ENCODE measurements at regions not wholly inside any gene's neighbourhood (a gene's known extent, or its start where the extent isn't known, plus 50 kb on each side); places are given as distances from the start of the nearest gene placed in this dataset.
"Not testable (repeated sequence)": the region's sequence is repeated elsewhere in the genome, so short reads cannot be mapped to it uniquely, and the experiment has no call there.

GRCh38 chr9:135192686-135193085, 105.2 kb downstream of the OLFM1 start:
- no peak overlapping the region for H3K4me3 ChIP-seq (ENCODE audit: low read length)
- H3K27ac ChIP-seq (ENCODE audit: low read length): no peak overlapping the region
- peaks cover 8% of the 10 kb centered on the region for H3K27me3 ChIP-seq (ENCODE audit: control insufficient read depth, insufficient read depth, low read length)
- H3K4me1 ChIP-seq (ENCODE audit: control insufficient read depth, insufficient read depth, low read length): no peaks in the 10 kb centered on the region
- WGBS (ENCODE audit: insufficient coverage, low lambda C conversion rate): no CpG with 5 or more reads among the region's 18 CpGs
- H3K36me3 ChIP-seq (ENCODE audit: control insufficient read depth, insufficient read depth, low read length): no peaks in the 10 kb centered on the region
- no peaks in the 10 kb centered on the region for H3K9me3 ChIP-seq (ENCODE audit: control insufficient read depth, low read depth, low read length)
- no peak for DNase-seq

DNA sequence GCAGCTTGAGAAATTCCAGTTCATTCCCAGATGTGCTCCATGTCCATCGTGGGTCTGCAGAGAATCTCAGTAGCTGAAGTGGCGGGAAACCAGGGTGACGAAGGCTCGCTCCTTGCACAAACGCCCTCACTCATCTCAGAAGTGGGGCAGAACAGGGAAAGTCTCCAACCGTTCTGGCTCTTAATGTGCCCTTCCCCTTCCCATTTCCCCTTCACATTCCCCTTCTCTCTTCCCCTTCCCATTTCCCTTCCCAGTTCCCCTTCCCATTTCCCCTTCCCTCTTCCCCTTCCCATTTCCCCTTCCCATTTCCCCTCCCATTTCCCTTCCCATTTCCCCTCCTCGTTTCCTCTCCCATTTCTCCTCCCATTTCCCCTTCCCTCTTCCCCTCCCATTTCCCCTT, 108.5 kb downstream of the OLFM1 start:
- WGBS (ENCODE audit: insufficient coverage, low lambda C conversion rate): 83% methylated on average over 2 of the region's 7 CpGs
- H3K27ac ChIP-seq (ENCODE audit: low read length); H3K36me3 ChIP-seq (ENCODE audit: control insufficient read depth, insufficient read depth, low read length); H3K4me3 ChIP-seq (ENCODE audit: low read length); H3K9me3 ChIP-seq (ENCODE audit: control insufficient read depth, low read depth, low read length); DNase-seq; H3K4me1 ChIP-seq (ENCODE audit: control insufficient read depth, insufficient read depth, low read length): not testable (repeated sequence)
- H3K27me3 ChIP-seq (ENCODE audit: control insufficient read depth, insufficient read depth, low read length): peaks cover 22% of the 10 kb centered on the region

DNA sequence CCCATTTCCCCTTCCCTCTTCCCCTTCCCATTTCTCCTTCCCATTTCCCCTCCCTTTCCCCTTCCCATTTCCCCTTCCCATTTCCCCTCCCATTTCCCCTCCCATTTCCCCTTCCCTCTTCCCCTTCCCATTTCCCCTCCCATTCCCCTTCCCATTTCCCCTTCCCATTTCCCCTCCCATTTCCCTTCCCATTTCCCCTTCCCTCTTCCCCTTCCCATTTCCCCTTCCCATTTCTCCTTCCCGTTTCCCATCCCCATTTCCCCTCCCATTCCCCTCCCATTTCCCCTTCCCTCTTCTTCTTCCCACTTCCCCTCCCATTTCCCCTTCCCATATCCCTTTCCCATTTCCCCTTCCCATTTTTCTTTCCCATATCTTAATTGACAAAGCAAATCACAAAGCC, 109.0 kb downstream of the OLFM1 start:
- H3K4me3 ChIP-seq (ENCODE audit: low read length): no peak overlapping the region
- H3K9me3 ChIP-seq (ENCODE audit: control insufficient read depth, low read depth, low read length): no peaks in the 10 kb centered on the region
- peaks cover 22% of the 10 kb centered on the region for H3K27me3 ChIP-seq (ENCODE audit: control insufficient read depth, insufficient read depth, low read length)
- no peak for DNase-seq
- H3K4me1 ChIP-seq (ENCODE audit: control insufficient read depth, insufficient read depth, low read length): no peaks in the 10 kb centered on the region
- WGBS (ENCODE audit: insufficient coverage, low lambda C conversion rate): 89% methylated on average over 1 of the region's 1 CpG
- H3K27ac ChIP-seq (ENCODE audit: low read length): no peak overlapping the region
- H3K36me3 ChIP-seq (ENCODE audit: control insufficient read depth, insufficient read depth, low read length): no peaks in the 10 kb centered on the region

GRCh38 chr9:135198144-135198543, 110.7 kb downstream of the OLFM1 start:
- Histone ChIP-seq H3K4me3 (ENCODE audit: low read length) (no peak overlapping the region), H3K36me3 (ENCODE audit: control insufficient read depth, insufficient read depth, low read length) (no peaks in the 10 kb centered on the region), H3K9me3 (ENCODE audit: control insufficient read depth, low read depth, low read length) (no peaks in the 10 kb centered on the region), H3K27ac (ENCODE audit: low read length) (no peak overlapping the region), H3K4me1 (ENCODE audit: control insufficient read depth, insufficient read depth, low read length) (no peaks in the 10 kb centered on the region), H3K27me3 (ENCODE audit: control insufficient read depth, insufficient read depth, low read length) (peaks cover 22% of the 10 kb centered on the region)
- no peak for DNase-seq
- no CpG with 5 or more reads among the region's 15 CpGs for WGBS (ENCODE audit: insufficient coverage, low lambda C conversion rate)

DNA sequence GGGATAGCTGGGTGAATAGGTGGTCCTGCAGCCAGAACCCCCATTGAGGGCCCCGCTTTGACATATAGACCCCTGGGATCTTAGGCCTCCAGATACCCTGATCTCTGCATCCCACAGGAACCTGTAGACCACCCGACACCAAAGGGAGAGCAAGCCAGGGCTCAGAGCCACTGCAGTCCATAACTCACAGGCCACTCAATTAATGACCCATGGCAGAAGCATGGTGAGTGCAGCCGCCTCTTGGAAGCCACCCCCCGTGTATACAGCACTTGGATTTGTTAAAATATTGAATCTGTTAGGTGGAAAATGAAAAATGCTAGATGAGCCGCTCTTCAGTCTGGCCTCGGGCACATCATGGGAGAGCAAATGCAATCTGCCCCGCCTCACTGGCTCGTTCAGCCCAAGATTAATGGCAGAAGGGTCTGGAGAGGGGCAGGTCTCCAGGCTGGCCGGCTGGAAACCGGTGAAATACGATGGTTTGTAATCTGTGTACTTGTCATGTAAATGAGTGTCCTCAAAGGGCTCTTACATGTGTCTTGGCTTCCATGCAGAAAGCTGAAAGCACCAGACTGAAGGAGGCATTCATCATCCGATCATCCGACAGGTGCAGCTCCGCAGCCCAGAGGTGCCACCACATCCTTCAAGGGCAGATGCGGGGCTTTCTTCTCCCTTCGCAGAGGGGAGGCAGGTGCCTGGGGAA, 111.3 kb downstream of the OLFM1 start:
- no peaks in the 10 kb centered on the region for H3K9me3 ChIP-seq (ENCODE audit: control insufficient read depth, low read depth, low read length)
- no peak overlapping the region for H3K4me3 ChIP-seq (ENCODE audit: low read length)
- no peak for DNase-seq
- no peaks in the 10 kb centered on the region for H3K4me1 ChIP-seq (ENCODE audit: control insufficient read depth, insufficient read depth, low read length)
- no peaks in the 10 kb centered on the region for H3K36me3 ChIP-seq (ENCODE audit: control insufficient read depth, insufficient read depth, low read length)
- no peak overlapping the region for H3K27ac ChIP-seq (ENCODE audit: low read length)
- H3K27me3 ChIP-seq (ENCODE audit: control insufficient read depth, insufficient read depth, low read length): peaks cover 22% of the 10 kb centered on the region
- WGBS (ENCODE audit: insufficient coverage, low lambda C conversion rate): no CpG with 5 or more reads among the region's 16 CpGs

DNA sequence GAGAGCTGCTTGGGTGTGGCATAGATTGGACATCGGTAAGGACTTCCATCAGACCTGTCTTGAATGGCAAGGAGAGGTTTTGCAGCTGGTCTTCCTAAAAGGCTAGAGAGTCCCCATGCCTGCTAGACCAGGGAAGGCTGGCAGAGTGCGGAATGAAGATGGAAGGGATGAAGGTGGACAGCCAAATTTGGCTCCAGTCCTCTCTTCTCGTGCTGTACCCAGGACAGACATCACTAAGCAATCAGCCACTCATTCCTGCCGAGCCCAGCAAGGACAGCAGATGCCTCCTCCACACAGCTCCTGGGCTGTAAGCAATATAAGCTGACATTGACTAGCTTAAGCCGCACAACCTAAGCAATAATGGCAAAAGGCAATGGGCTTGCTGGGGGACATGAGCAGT, 112.0 kb downstream of the OLFM1 start:
- Histone ChIP-seq H3K4me1 (ENCODE audit: control insufficient read depth, insufficient read depth, low read length) (no peaks in the 10 kb centered on the region), H3K27me3 (ENCODE audit: control insufficient read depth, insufficient read depth, low read length) (peaks cover 22% of the 10 kb centered on the region), H3K27ac (ENCODE audit: low read length) (no peak overlapping the region), H3K36me3 (ENCODE audit: control insufficient read depth, insufficient read depth, low read length) (no peaks in the 10 kb centered on the region), H3K4me3 (ENCODE audit: low read length) (no peak overlapping the region), H3K9me3 (ENCODE audit: control insufficient read depth, low read depth, low read length) (no peaks in the 10 kb centered on the region)
- WGBS (ENCODE audit: insufficient coverage, low lambda C conversion rate): no CpG with 5 or more reads among the region's 5 CpGs
- DNase-seq: no peak

DNA sequence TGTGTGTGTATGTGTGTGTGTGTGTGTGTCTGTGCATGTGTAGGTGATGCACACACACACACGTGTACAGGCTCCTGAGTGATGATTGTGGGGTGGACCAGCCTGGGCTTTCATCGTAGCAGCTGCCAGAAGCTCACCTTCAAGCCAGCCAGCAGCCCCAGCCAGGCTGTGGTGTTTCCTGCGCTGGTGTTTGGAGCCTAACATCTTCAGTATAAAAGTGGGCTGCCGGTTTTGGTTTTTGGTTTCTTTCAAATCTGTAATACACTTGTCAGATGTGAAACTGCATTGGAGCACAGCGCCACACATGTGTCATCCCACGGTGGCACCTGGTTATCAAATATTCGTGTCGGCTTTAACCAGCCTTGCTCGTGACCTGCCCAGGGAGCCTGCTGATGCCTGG, 114.2 kb downstream of the OLFM1 start:
- Histone ChIP-seq H3K4me3 (ENCODE audit: low read length) (no peak overlapping the region), H3K4me1 (ENCODE audit: control insufficient read depth, insufficient read depth, low read length) (no peaks in the 10 kb centered on the region), H3K27ac (ENCODE audit: low read length) (no peak overlapping the region), H3K9me3 (ENCODE audit: control insufficient read depth, low read depth, low read length) (no peaks in the 10 kb centered on the region), H3K36me3 (ENCODE audit: control insufficient read depth, insufficient read depth, low read length) (no peaks in the 10 kb centered on the region), H3K27me3 (ENCODE audit: control insufficient read depth, insufficient read depth, low read length) (peaks cover 22% of the 10 kb centered on the region)
- no peak for DNase-seq
- no CpG with 5 or more reads among the region's 9 CpGs for WGBS (ENCODE audit: insufficient coverage, low lambda C conversion rate)

- H3K4me1 ChIP-seq (ENCODE audit: control insufficient read depth, insufficient read depth, low read length): no peaks in the 10 kb centered on the region
- peak in 1 of 2 donors; percentile 8 for DNase-seq
- 90% methylated on average over 2 of the region's 8 CpGs for WGBS (ENCODE audit: insufficient coverage, low lambda C conversion rate)
- H3K27ac ChIP-seq (ENCODE audit: low read length): no peak overlapping the region
- H3K27me3 ChIP-seq (ENCODE audit: control insufficient read depth, insufficient read depth, low read length): peaks cover 3% of the 10 kb centered on the region
- H3K4me3 ChIP-seq (ENCODE audit: low read length): no peak overlapping the region
- no peaks in the 10 kb centered on the region for H3K36me3 ChIP-seq (ENCODE audit: control insufficient read depth, insufficient read depth, low read length)
- H3K9me3 ChIP-seq (ENCODE audit: control insufficient read depth, low read depth, low read length): no peaks in the 10 kb centered on the region
Observed at GRCh38 chr9:135204177-135204576, 116.7 kb downstream of the OLFM1 start.

DNA sequence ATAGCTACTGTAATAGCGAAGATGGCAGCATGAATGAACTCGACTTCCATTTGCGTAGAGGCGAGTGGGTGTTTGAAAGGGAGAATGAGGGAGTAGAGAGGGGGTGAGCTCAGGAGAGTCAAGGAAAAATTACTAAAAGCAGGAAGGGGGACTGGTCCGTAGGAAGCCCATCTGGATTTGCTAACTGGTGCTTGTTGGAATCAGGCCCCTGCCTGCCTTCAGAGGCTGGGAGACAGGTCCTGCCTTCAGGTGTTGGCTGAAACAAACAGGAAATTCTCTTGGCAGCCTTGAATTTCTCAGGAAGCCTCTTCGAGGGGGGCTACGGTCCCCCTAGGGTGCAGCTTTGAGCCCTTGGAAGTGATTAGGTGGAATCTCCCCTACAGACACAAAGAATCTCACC, 121.7 kb downstream of the OLFM1 start:
- H3K27me3 ChIP-seq (ENCODE audit: control insufficient read depth, insufficient read depth, low read length): no peaks in the 10 kb centered on the region
- WGBS (ENCODE audit: insufficient coverage, low lambda C conversion rate): 70% methylated on average over 4 of the region's 7 CpGs
- no peaks in the 10 kb centered on the region for H3K4me1 ChIP-seq (ENCODE audit: control insufficient read depth, insufficient read depth, low read length)
- H3K36me3 ChIP-seq (ENCODE audit: control insufficient read depth, insufficient read depth, low read length): no peaks in the 10 kb centered on the region
- no peak overlapping the region for H3K27ac ChIP-seq (ENCODE audit: low read length)
- no peak for DNase-seq
- H3K9me3 ChIP-seq (ENCODE audit: control insufficient read depth, low read depth, low read length): peaks cover 4% of the 10 kb centered on the region
- H3K4me3 ChIP-seq (ENCODE audit: low read length): no peak overlapping the region

DNA sequence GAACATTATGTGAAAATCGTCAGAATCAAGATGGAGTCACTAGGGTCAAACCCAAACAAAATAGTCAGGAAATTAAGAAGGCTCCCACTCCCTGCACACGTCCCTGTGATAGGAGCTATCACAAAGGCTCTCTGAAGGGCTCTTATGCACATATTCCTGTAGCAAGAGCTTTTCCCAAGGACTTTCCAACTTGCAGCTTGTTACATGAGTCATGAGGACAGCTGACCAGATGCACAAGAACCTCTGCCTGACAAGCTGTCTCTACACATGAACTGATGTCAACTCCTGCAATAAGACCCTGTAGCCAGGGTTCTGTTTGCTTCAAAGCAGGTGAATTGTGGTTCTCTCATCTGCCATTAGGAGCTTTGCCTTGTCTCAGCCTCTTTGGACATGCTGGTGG, 122.4 kb downstream of the OLFM1 start:
- Histone ChIP-seq H3K9me3 (ENCODE audit: control insufficient read depth, low read depth, low read length) (peaks cover 4% of the 10 kb centered on the region), H3K4me1 (ENCODE audit: control insufficient read depth, insufficient read depth, low read length) (no peaks in the 10 kb centered on the region), H3K4me3 (ENCODE audit: low read length) (no peak overlapping the region), H3K27me3 (ENCODE audit: control insufficient read depth, insufficient read depth, low read length) (no peaks in the 10 kb centered on the region), H3K36me3 (ENCODE audit: control insufficient read depth, insufficient read depth, low read length) (no peaks in the 10 kb centered on the region), H3K27ac (ENCODE audit: low read length) (no peak overlapping the region)
- WGBS (ENCODE audit: insufficient coverage, low lambda C conversion rate): no CpG with 5 or more reads among the region's 2 CpGs
- DNase-seq: no peak

Data from large intestine (tissue), 3 donors.